Endothelial cell of umbilical vein (primary cell): ENCODE measurements at regions not wholly inside any gene's neighbourhood (a gene's known extent, or its start where the extent isn't known, plus 50 kb on each side); places are given as distances from the start of the nearest gene placed in this dataset.

Experiments
- BruUV-seq: library from RNA; stranded (reverse); fragments of 400-500 nt; replicated peaks from 2 replicates; lab custom pipeline; 2021; lab: Mats Ljungman, UMichigan
- CTCF ChIA-PET: fragments of 300-600, 350-600 bp; sonication (Branson Sonifier 250); formaldehyde crosslinking; loops from one replicate; lab custom pipeline; 2021; ENCODE audit warnings: antibody characterized with exemption, inconsistent platforms; lab: Charles Lee
- POLR2A ChIA-PET: fragments of 300-600, 350-600 bp; sonication (Branson Sonifier 250); formaldehyde crosslinking; loops from one replicate; lab custom pipeline; 2021; ENCODE audit warnings: antibody characterized with exemption, inconsistent platforms; lab: Charles Lee
- DNase-seq: peaks from one replicate; pipeline ENCODE4 v3.0.0-alpha.2; 2011; ENCODE audit warnings: low read depth, low spot score
- FAIRE-seq: peaks from 2 replicates; lab custom pipeline; 2011; peaks lifted over from hg19 to GRCh38; lab: Jason Lieb, UNC
- H2AFZ ChIP-seq: 2 replicates; pipeline ENCODE4 v1.6.0; 2012; ENCODE audit warnings: low read depth, low read length, control low read depth, inconsistent platforms
- H3K27ac ChIP-seq: 2 replicates; pipeline ENCODE4 v1.5.1; 2011; ENCODE audit warnings: low read depth, mild to moderate bottlenecking, control low read depth, low read length, moderate library complexity; ENCODE audit not compliant: insufficient read depth
- H3K27me3 ChIP-seq, 2 experiments: 2 replicates each; pipeline versions ENCODE4 v1.6.0 to v1.6.1; 2011; ENCODE audit warnings: low read length in 2 of 2, mixed read lengths in 1 of 2; ENCODE audit not compliant: control insufficient read depth in 2 of 2, insufficient read depth in 2 of 2
- H3K36me3 ChIP-seq, 2 experiments: 2 replicates in 1 of 2; 3 replicates in 1 of 2; pipeline ENCODE4 v1.5.1; 2011; ENCODE audit warnings: low read length in 2 of 2, mild to moderate bottlenecking in 1 of 2, moderate library complexity in 1 of 2; ENCODE audit not compliant: control insufficient read depth in 2 of 2, insufficient read depth in 2 of 2; ENCODE audit errors: extremely low read depth in 1 of 2
- H3K4me1 ChIP-seq: 3 replicates; pipeline ENCODE4 v1.5.1; 2011; ENCODE audit warnings: mild to moderate bottlenecking, low read length; ENCODE audit not compliant: control insufficient read depth, insufficient read depth; ENCODE audit errors: extremely low read depth
- H3K4me2 ChIP-seq: 2 replicates; pipeline ENCODE4 v1.6.1; 2011; ENCODE audit warnings: low read length, control low read depth, mixed read lengths; ENCODE audit not compliant: insufficient read depth
- H3K4me3 ChIP-seq, 3 experiments: fragments of 200-600 bp in 1 of 3; sonication (generic), shearing (Covaris generic) in 1 of 3; replicated peaks in 1 of 3; 2 replicates each; pipeline ENCODE4 v1.5.1; 2011 to 2016; ENCODE audit warnings: control low read depth in 3 of 3, low read length in 3 of 3, mild to moderate bottlenecking in 2 of 3, inconsistent platforms in 1 of 3, low read depth in 1 of 3, moderate library complexity in 1 of 3; ENCODE audit not compliant: insufficient read depth in 1 of 3
- H3K79me2 ChIP-seq: 2 replicates; pipeline ENCODE4 v1.6.0; 2012; ENCODE audit warnings: low read length, inconsistent platforms; ENCODE audit not compliant: control insufficient read depth, insufficient read depth
- H3K9ac ChIP-seq: replicated peaks from 2 replicates; pipeline ENCODE3; 2011; ENCODE audit warnings: low read length, control low read depth; ENCODE audit not compliant: insufficient read depth; ENCODE audit errors: extremely low read depth
- H3K9me1 ChIP-seq: replicated peaks from 3 replicates; pipeline ENCODE4 v1.6.0; 2011; ENCODE audit warnings: mild to moderate bottlenecking, low read length; ENCODE audit not compliant: control insufficient read depth, insufficient read depth; ENCODE audit errors: extremely low read depth
- H3K9me3 ChIP-seq: replicated peaks from 2 replicates; pipeline ENCODE4 v1.5.1; 2012; ENCODE audit warnings: low read length, inconsistent platforms; ENCODE audit not compliant: control insufficient read depth, insufficient read depth
- H4K20me1 ChIP-seq: replicated peaks from 2 replicates; pipeline ENCODE3; 2011; ENCODE audit warnings: mild to moderate bottlenecking, low read length; ENCODE audit not compliant: control insufficient read depth, insufficient read depth; ENCODE audit errors: extremely low read depth
- EZH2 ChIP-seq: IDR thresholded peaks from 2 replicates; pipeline ENCODE4 v1.6.1; 2012; ENCODE audit warnings: borderline replicate concordance, low read depth, mild to moderate bottlenecking, moderate library complexity, low read length, inconsistent platforms; ENCODE audit not compliant: severe bottlenecking
- FOS ChIP-seq: IDR thresholded peaks from 2 replicates; pipeline ENCODE4 v1.6.1; 2011; ENCODE audit warnings: mild to moderate bottlenecking, low read length, moderate library complexity, borderline replicate concordance; ENCODE audit not compliant: insufficient read depth
- GATA2 ChIP-seq: IDR thresholded peaks from 2 replicates; pipeline ENCODE4 v1.7.0; 2011; ENCODE audit warnings: low read depth, mild to moderate bottlenecking, moderate library complexity, mixed read lengths, low read length; ENCODE audit not compliant: insufficient read length, insufficient read depth
- JUN ChIP-seq: IDR thresholded peaks from 2 replicates; pipeline ENCODE4 v1.6.1; 2011; ENCODE audit warnings: borderline replicate concordance, low read depth; ENCODE audit not compliant: insufficient read length, insufficient read depth
- MYC ChIP-seq: IDR thresholded peaks from one replicate; pipeline ENCODE4 v1.6.1; 2011; ENCODE audit warnings: mild to moderate bottlenecking, low read depth, low read length
- POLR2A ChIP-seq: IDR thresholded peaks from 2 replicates; pipeline ENCODE4 v1.6.1; 2012; ENCODE audit warnings: low read depth, mild to moderate bottlenecking, control low read depth, low read length
- POLR2AphosphoS5 ChIP-seq: IDR thresholded peaks from 2 replicates; pipeline ENCODE4 v1.6.1; 2012; ENCODE audit warnings: low read depth, mild to moderate bottlenecking, control low read depth, low read length, moderate library complexity; ENCODE audit not compliant: insufficient read depth
- dilution Hi-C: fragments of 300-500 bp; cut with MboI; formaldehyde crosslinking; loops from one replicate; pipeline ENCODE4 v1.15.0; 2019; ENCODE audit warnings: low sequenced_read_pairs; ENCODE audit not compliant: extremely low pct_ligation_motif_present
- intact Hi-C: fragments of 100-400 bp; cut with micrococcal nuclease; formaldehyde crosslinking; loops from one replicate; pipeline ENCODE4 v1.10.0; 2022
- TF ChIP-seq, protein P1 (sequence below), 2 donors: IDR thresholded peaks; 1 replicate in 1 of 2; 2 replicates in 1 of 2; pipeline ENCODE4 v1.5.1; 2011; ENCODE audit warnings: low read length in 2 of 2, mild to moderate bottlenecking in 2 of 2, moderate library complexity in 2 of 2, control low read depth in 1 of 2, inconsistent platforms in 1 of 2, low read depth in 1 of 2; ENCODE audit not compliant: insufficient read depth in 1 of 2; ENCODE audit errors: extremely low read depth in 1 of 2
- TF ChIP-seq, protein P2 (sequence below): IDR thresholded peaks from 2 replicates; pipeline ENCODE4 v1.6.1; 2011; ENCODE audit not compliant: insufficient read depth, insufficient read length

DNA sequence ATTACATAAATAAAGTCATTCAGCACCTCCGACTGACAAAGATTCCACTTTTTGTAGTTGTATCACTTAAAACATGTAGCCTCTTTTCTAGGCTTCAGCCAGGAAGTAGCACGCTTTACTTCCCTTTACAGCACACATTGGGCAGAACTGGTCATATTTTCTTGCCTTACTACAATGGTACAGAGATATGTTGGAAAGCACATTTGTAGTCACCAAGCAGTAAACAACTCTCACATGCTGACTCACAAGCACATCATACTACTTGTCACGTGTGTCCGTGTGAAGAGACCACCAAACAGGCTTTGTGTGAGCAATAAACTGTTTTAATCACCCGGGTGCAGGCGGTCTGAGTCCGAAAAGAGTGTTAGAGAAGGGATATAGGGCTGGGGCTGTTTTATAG lies 1071.8 kb downstream of the DNAJB9 start:
- Histone ChIP-seq H3K27me3 (no peaks in the 10 kb centered on the region), H3K4me2 (no peak overlapping the region), H3K4me3 (no peak overlapping the region), H3K9ac (no peak overlapping the region), H4K20me1 (no peaks in the 10 kb centered on the region), H3K36me3 (no peaks in the 10 kb centered on the region), H3K79me2 (no peaks in the 10 kb centered on the region), H3K9me3 (no peaks in the 10 kb centered on the region), H3K27ac (no peak overlapping the region), H3K9me1 (no peaks in the 10 kb centered on the region), H3K4me1 (no peaks in the 10 kb centered on the region), H2AFZ (no peak overlapping the region)
- ChIA-PET CTCF (no interaction called here), POLR2A (no interaction called here)
- TF ChIP-seq GATA2: no peak
- TF ChIP-seq EZH2: no peak
- TF ChIP-seq JUN: no peak
- no peak for TF ChIP-seq MYC
- TF ChIP-seq, protein P1, sequence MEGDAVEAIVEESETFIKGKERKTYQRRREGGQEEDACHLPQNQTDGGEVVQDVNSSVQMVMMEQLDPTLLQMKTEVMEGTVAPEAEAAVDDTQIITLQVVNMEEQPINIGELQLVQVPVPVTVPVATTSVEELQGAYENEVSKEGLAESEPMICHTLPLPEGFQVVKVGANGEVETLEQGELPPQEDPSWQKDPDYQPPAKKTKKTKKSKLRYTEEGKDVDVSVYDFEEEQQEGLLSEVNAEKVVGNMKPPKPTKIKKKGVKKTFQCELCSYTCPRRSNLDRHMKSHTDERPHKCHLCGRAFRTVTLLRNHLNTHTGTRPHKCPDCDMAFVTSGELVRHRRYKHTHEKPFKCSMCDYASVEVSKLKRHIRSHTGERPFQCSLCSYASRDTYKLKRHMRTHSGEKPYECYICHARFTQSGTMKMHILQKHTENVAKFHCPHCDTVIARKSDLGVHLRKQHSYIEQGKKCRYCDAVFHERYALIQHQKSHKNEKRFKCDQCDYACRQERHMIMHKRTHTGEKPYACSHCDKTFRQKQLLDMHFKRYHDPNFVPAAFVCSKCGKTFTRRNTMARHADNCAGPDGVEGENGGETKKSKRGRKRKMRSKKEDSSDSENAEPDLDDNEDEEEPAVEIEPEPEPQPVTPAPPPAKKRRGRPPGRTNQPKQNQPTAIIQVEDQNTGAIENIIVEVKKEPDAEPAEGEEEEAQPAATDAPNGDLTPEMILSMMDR (IDR thresholded peaks at IDR 0.05; ENCODE audit: extremely low read depth in 1 of 2, insufficient read depth in 1 of 2, low read depth in 1 of 2, low read length in 2 of 2): no peak
- TF ChIP-seq POLR2A: no peak
- no peak for TF ChIP-seq POLR2AphosphoS5
- no peak for TF ChIP-seq FOS
- TF ChIP-seq, protein P2, sequence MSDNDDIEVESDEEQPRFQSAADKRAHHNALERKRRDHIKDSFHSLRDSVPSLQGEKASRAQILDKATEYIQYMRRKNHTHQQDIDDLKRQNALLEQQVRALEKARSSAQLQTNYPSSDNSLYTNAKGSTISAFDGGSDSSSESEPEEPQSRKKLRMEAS: no peak
- FAIRE-seq (no peak), DNase-seq (no peak)
- dilution Hi-C loops: no loop called here
- intact Hi-C loops: no loop called here
- no TSS peak for BruUV-seq
